Type B pancreatic cell (in vitro differentiated cells): ENCODE measurements at regions not wholly inside any gene's neighbourhood (a gene's known extent, or its start where the extent isn't known, plus 50 kb on each side); places are given as distances from the start of the nearest gene placed in this dataset.
A peak's percentile ranks its signal among the peaks of the same experiment; 100 is the strongest.

Experiments used
- DNase-seq: peaks from one replicate; pipeline ENCODE4 v3.0.0; 2021; ENCODE audit warnings: mixed read lengths; ENCODE audit not compliant: unreplicated experiment; ENCODE audit errors: extremely low spot score
- H3K27ac Mint-ChIP-seq: 2 replicates; pipeline ENCODE4 v1.8.0; 2021; ENCODE audit warnings: mild to moderate bottlenecking, mixed read lengths
- H3K27me3 Mint-ChIP-seq: 2 replicates; pipeline ENCODE4 v1.8.0; 2021; ENCODE audit warnings: mixed read lengths
- H3K36me3 Mint-ChIP-seq: 2 replicates; pipeline ENCODE4 v1.8.0; 2021; ENCODE audit warnings: mixed read lengths
- H3K4me1 Mint-ChIP-seq: one replicate; pipeline ENCODE4 v1.8.0; 2021; ENCODE audit warnings: mixed read lengths; ENCODE audit not compliant: unreplicated experiment
- H3K4me3 Mint-ChIP-seq: 2 replicates; pipeline ENCODE4 v1.8.0; 2021; ENCODE audit warnings: mild to moderate bottlenecking, mixed read lengths
- H3K9me3 Mint-ChIP-seq: 2 replicates; pipeline ENCODE4 v1.8.0; 2021; ENCODE audit warnings: mixed read lengths
- CTCF ChIP-seq: fragments of 200-600 bp; sonication (generic); conservative IDR thresholded peaks from 2 replicates; pipeline ENCODE4 v1.5.0; 2021; ENCODE audit warnings: antibody characterized with exemption, mild to moderate bottlenecking

GRCh38 chr9:134983074-134983473 is 65.4 kb upstream of the FCN1 start:
- peak; percentile 68 for TF ChIP-seq CTCF
- peaks cover 27% of the 10 kb centered on the region for H3K27me3 Mint-ChIP-seq

GRCh38 chr9:134983506-134984371 is 66.0 kb upstream of the FCN1 start:
- Mint-ChIP-seq H3K4me3 (no peak overlapping the region), H3K4me1 (no peaks in the 10 kb centered on the region), H3K36me3 (no peaks in the 10 kb centered on the region), H3K27ac (no peak overlapping the region), H3K27me3 (peaks cover 23% of the 10 kb centered on the region), H3K9me3 (no peaks in the 10 kb centered on the region)
- peak; percentile 27 for DNase-seq
- TF ChIP-seq CTCF, result no peak

More at GRCh38 chr9:134983074-134983473, 65.4 kb upstream of the FCN1 start:
- no peaks in the 10 kb centered on the region for H3K9me3 Mint-ChIP-seq
- DNase-seq, result peak; percentile 61
- no peak overlapping the region for H3K4me3 Mint-ChIP-seq
- no peaks in the 10 kb centered on the region for H3K36me3 Mint-ChIP-seq
- H3K27ac Mint-ChIP-seq, result no peak overlapping the region
- H3K4me1 Mint-ChIP-seq, result no peaks in the 10 kb centered on the region

- no peak for TF ChIP-seq CTCF
- no peak for DNase-seq
- Mint-ChIP-seq H3K9me3 (no peaks in the 10 kb centered on the region), H3K27me3 (peaks cover 23% of the 10 kb centered on the region), H3K27ac (no peak overlapping the region), H3K36me3 (no peaks in the 10 kb centered on the region), H3K4me1 (no peaks in the 10 kb centered on the region), H3K4me3 (no peak overlapping the region)
These were observed 66.9 kb upstream of the FCN1 start for GRCh38 chr9:134984372-134985265.

- H3K36me3 Mint-ChIP-seq, result no peaks in the 10 kb centered on the region
- H3K4me1 Mint-ChIP-seq, result no peaks in the 10 kb centered on the region
- DNase-seq, result no peak
- no peak for TF ChIP-seq CTCF
- H3K9me3 Mint-ChIP-seq, result no peaks in the 10 kb centered on the region
- peaks cover 27% of the 10 kb centered on the region for H3K27me3 Mint-ChIP-seq
- no peak overlapping the region for H3K4me3 Mint-ChIP-seq
- no peak overlapping the region for H3K27ac Mint-ChIP-seq
These were observed 67.7 kb upstream of the FCN1 start for GRCh38 chr9:134985451-134985850.

- no peaks in the 10 kb centered on the region for H3K36me3 Mint-ChIP-seq
- TF ChIP-seq CTCF, result no peak
- H3K4me1 Mint-ChIP-seq, result no peaks in the 10 kb centered on the region
- DNase-seq, result no peak
- no peaks in the 10 kb centered on the region for H3K9me3 Mint-ChIP-seq
- no peak overlapping the region for H3K4me3 Mint-ChIP-seq
- H3K27ac Mint-ChIP-seq, result no peak overlapping the region
- H3K27me3 Mint-ChIP-seq, result peaks cover 14% of the 10 kb centered on the region
These were observed 69.2 kb upstream of the FCN1 start for GRCh38 chr9:134986957-134987356.
